LNCaP clone FGC (cell line): ENCODE measurements at regions not wholly inside any gene's neighbourhood (a gene's known extent, or its start where the extent isn't known, plus 50 kb on each side); places are given as distances from the start of the nearest gene placed in this dataset.

Source experiments
- DNase-seq: peaks from one replicate; pipeline ENCODE4 v3.0.0-alpha.2; 2011; ENCODE audit warnings: low read depth
- H3K4me3 ChIP-seq: 2 replicates; pipeline ENCODE4 v1.5.1; 2011; ENCODE audit warnings: mild to moderate bottlenecking, low read depth, low read length, control low read depth
- CTCF ChIP-seq: IDR thresholded peaks from 2 replicates; pipeline ENCODE4 v1.5.1; 2012; ENCODE audit warnings: mild to moderate bottlenecking; ENCODE audit not compliant: control insufficient read depth, insufficient read depth; ENCODE audit errors: extremely low read depth

- no peak overlapping the region for H3K4me3 ChIP-seq
- DNase-seq, result no peak
- no peak for TF ChIP-seq CTCF
Measured at GRCh38 chr18:38565513-38565912, 999.9 kb upstream of the CELF4 start.

DNA sequence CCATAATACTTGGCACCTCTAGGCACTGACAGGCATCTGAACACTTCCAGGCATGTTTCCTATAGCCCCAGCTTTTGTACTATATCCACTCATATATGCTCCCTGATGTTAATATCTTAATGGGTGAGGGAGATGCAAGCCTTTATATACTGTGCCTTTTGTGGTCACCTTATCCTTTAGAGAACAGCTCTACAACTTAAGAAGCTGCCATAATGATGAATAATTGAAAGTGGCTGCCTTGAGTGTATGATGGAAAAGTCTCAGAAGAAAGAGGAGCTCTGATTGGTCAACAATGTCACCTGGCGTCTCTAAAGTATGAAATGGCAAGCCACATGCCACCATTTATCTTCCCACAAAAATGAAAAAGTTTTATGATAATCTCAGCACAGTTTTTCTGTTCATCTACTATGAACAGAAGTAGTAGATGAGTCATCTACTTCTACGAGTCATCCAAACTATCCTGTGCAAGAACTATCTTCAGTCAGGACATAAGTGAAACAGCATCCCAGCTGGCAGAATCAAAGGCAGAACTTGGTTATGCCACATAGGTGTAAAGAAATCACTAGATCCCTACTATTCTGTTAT lies 997.9 kb upstream of the CELF4 start:
- TF ChIP-seq CTCF, result no peak
- no peak overlapping the region for H3K4me3 ChIP-seq
- DNase-seq, result no peak

GRCh38 chr18:38557006-38557405 lies 991.4 kb upstream of the CELF4 start:
- peak; percentile 7 for DNase-seq
- TF ChIP-seq CTCF, result no peak
- no peak overlapping the region for H3K4me3 ChIP-seq

- no peak for TF ChIP-seq CTCF
- DNase-seq, result no peak
- H3K4me3 ChIP-seq, result no peak overlapping the region
Measured at GRCh38 chr18:38552732-38553321, 987.2 kb upstream of the CELF4 start.

- no peak for TF ChIP-seq CTCF
- DNase-seq, result no peak
- no peak overlapping the region for H3K4me3 ChIP-seq
Measured at GRCh38 chr18:38551881-38552280, 986.3 kb upstream of the CELF4 start.

DNA sequence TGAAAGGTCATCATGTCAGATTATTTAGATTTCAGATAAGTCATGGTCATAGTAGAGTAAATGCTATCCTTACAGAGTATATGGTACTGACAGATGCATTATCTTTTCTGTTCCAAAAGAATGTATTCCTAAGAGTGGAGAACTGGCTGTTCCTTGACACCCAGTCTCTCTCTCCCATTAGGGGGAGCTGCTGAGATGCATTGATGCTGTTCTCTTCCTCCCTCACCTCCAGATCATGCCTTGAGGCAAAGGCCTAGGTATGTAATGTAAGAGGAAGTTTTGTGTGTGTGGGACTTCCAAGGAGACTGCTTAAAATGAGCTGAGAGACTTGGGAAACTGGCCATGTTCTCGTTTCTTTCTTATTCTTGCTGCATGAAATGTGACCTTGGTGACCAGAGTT lies 979.5 kb upstream of the CELF4 start:
- H3K4me3 ChIP-seq, result no peak overlapping the region
- peak; percentile 4 for DNase-seq
- peak; percentile 57 for TF ChIP-seq CTCF

- TF ChIP-seq CTCF, result no peak
- no peak overlapping the region for H3K4me3 ChIP-seq
- DNase-seq, result no peak
Measured at GRCh38 chr18:38539856-38540255, 974.3 kb upstream of the CELF4 start.
